ENCODE measurements at regions not wholly inside any gene's neighbourhood (a gene's known extent, or its start where the extent isn't known, plus 50 kb on each side); places are given as distances from the start of the nearest gene placed in this dataset.

- DNase-seq (ENCODE audit: low read depth) = no peak
- Histone ChIP-seq H3K4me3 (ENCODE audit: low read depth, low read length) (no peak overlapping the region), H3K36me3 (ENCODE audit: control insufficient read depth, insufficient read depth, low read length) (no peaks in the 10 kb centered on the region), H3K27me3 (ENCODE audit: control insufficient read depth, insufficient read depth, low read length) (no peaks in the 10 kb centered on the region)
- TF ChIP-seq, protein P1, sequence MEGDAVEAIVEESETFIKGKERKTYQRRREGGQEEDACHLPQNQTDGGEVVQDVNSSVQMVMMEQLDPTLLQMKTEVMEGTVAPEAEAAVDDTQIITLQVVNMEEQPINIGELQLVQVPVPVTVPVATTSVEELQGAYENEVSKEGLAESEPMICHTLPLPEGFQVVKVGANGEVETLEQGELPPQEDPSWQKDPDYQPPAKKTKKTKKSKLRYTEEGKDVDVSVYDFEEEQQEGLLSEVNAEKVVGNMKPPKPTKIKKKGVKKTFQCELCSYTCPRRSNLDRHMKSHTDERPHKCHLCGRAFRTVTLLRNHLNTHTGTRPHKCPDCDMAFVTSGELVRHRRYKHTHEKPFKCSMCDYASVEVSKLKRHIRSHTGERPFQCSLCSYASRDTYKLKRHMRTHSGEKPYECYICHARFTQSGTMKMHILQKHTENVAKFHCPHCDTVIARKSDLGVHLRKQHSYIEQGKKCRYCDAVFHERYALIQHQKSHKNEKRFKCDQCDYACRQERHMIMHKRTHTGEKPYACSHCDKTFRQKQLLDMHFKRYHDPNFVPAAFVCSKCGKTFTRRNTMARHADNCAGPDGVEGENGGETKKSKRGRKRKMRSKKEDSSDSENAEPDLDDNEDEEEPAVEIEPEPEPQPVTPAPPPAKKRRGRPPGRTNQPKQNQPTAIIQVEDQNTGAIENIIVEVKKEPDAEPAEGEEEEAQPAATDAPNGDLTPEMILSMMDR (IDR thresholded peaks at IDR 0.05; ENCODE audit: insufficient read depth, low read length, poor library complexity, severe bottlenecking) = no peak
These were observed 916.2 kb upstream of the GHITM start for GRCh38 chr10:83222832-83223742.

- Histone ChIP-seq H3K27me3 (ENCODE audit: control insufficient read depth, insufficient read depth, low read length) (no peaks in the 10 kb centered on the region), H3K36me3 (ENCODE audit: control insufficient read depth, insufficient read depth, low read length) (no peaks in the 10 kb centered on the region), H3K4me3 (ENCODE audit: low read depth, low read length) (no peak overlapping the region)
- no peak for DNase-seq (ENCODE audit: low read depth)
- TF ChIP-seq, protein P1 (IDR thresholded peaks at IDR 0.05; ENCODE audit: insufficient read depth, low read length, poor library complexity, severe bottlenecking) = no peak
These were observed 913.5 kb upstream of the GHITM start for GRCh38 chr10:83225781-83226180.

DNA sequence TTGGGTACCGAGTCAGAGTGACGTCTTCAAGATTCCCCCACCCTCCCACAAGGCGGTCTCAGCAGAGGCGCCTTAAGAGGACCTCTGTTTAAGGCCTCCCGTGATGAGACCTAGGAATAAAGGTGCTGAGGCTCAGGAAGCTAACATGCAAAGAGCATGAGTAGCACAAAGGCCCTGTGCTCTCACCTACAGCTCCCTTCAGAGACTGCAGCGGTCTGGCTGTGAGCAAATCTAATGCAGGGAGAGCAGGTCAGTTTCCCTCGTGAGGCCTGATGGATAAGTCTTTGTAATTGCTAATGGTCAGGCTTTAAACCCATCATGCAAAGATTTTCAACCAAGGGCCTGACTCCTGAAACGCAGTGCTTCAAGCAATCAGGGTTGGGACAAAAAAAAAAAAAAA is 909.3 kb upstream of the GHITM start:
- DNase-seq (ENCODE audit: low read depth) = no peak
- no peaks in the 10 kb centered on the region for H3K27me3 ChIP-seq (ENCODE audit: control insufficient read depth, insufficient read depth, low read length)
- H3K36me3 ChIP-seq (ENCODE audit: control insufficient read depth, insufficient read depth, low read length) = no peaks in the 10 kb centered on the region
- H3K4me3 ChIP-seq (ENCODE audit: low read depth, low read length) = no peak overlapping the region
- TF ChIP-seq, protein P1 (IDR thresholded peaks at IDR 0.05; ENCODE audit: insufficient read depth, low read length, poor library complexity, severe bottlenecking) = no peak

DNA sequence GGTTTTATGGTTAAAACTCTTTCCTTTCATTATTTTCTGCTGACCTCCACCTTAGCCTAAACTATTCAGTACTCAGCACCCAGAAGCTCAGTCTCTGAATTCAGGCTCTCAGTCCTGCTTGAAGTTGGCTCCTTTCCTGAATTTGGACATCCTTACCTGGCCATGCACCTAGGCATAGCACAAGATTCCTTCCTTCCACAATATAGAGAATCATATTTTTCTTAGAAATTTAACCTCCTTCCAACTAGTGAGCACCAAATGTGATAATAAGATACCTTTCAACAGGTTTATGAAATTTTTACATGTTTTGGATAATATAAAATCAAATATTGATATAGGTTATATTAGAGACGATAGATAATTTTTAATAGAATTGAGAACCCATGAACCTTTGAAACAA is 905.6 kb upstream of the GHITM start:
- no peaks in the 10 kb centered on the region for H3K36me3 ChIP-seq (ENCODE audit: control insufficient read depth, insufficient read depth, low read length)
- no peak for DNase-seq (ENCODE audit: low read depth)
- H3K4me3 ChIP-seq (ENCODE audit: low read depth, low read length) = no peak overlapping the region
- no peaks in the 10 kb centered on the region for H3K27me3 ChIP-seq (ENCODE audit: control insufficient read depth, insufficient read depth, low read length)
- TF ChIP-seq, protein P1 (IDR thresholded peaks at IDR 0.05; ENCODE audit: insufficient read depth, low read length, poor library complexity, severe bottlenecking) = no peak

GRCh38 chr10:83248106-83248631 is 891.1 kb upstream of the GHITM start:
- no peaks in the 10 kb centered on the region for H3K36me3 ChIP-seq (ENCODE audit: control insufficient read depth, insufficient read depth, low read length)
- TF ChIP-seq, protein P1 (IDR thresholded peaks at IDR 0.05; ENCODE audit: insufficient read depth, low read length, poor library complexity, severe bottlenecking) = no peak
- no peak for DNase-seq (ENCODE audit: low read depth)

More at GRCh38 chr10:83248106-83248631, 891.1 kb upstream of the GHITM start:
- H3K4me3 ChIP-seq (ENCODE audit: low read depth, low read length) = no peak overlapping the region
- no peaks in the 10 kb centered on the region for H3K27me3 ChIP-seq (ENCODE audit: control insufficient read depth, insufficient read depth, low read length)

All from kidney epithelial cell (primary cell).